Trophoblast cell (in vitro differentiated cells and primary cell): ENCODE measurements at regions not wholly inside any gene's neighbourhood (a gene's known extent, or its start where the extent isn't known, plus 50 kb on each side); places are given as distances from the start of the nearest gene placed in this dataset.

Experiments
- DNase-seq, 2 donors: peaks; one replicate each; pipeline ENCODE4 v3.0.0-alpha.2; 2016
- H2AFZ ChIP-seq: 2 replicates; pipeline ENCODE4 v1.6.1; 2013; ENCODE audit warnings: low read length, moderate library complexity, mild to moderate bottlenecking; ENCODE audit not compliant: insufficient read depth, poor library complexity
- H2AK5ac ChIP-seq: 2 replicates; pipeline ENCODE4 v1.6.1; 2013; ENCODE audit warnings: mild to moderate bottlenecking, low read length
- H2BK120ac ChIP-seq: 2 replicates; pipeline ENCODE4 v1.6.1; 2013; ENCODE audit warnings: low read length, mild to moderate bottlenecking, moderate library complexity; ENCODE audit not compliant: insufficient read depth, poor library complexity
- H2BK12ac ChIP-seq: 2 replicates; pipeline ENCODE4 v1.6.1; 2013; ENCODE audit warnings: mild to moderate bottlenecking, low read length, moderate library complexity
- H2BK5ac ChIP-seq: 2 replicates; pipeline ENCODE4 v1.6.1; 2013; ENCODE audit warnings: low read length, low read depth, moderate library complexity, mild to moderate bottlenecking; ENCODE audit not compliant: poor library complexity
- H3K14ac ChIP-seq: 2 replicates; pipeline ENCODE4 v1.6.1; 2013; ENCODE audit warnings: mild to moderate bottlenecking, low read length
- H3K18ac ChIP-seq: 2 replicates; pipeline ENCODE4 v1.6.1; 2013; ENCODE audit warnings: mild to moderate bottlenecking, low read length
- H3K23ac ChIP-seq: 2 replicates; pipeline ENCODE4 v1.6.1; 2013; ENCODE audit warnings: low read length
- H3K27ac ChIP-seq: 2 replicates; pipeline ENCODE4 v1.5.1; 2013; ENCODE audit warnings: low read depth, mild to moderate bottlenecking, inconsistent platforms, low read length, moderate library complexity
- H3K27me3 ChIP-seq: 2 replicates; pipeline ENCODE4 v1.6.1; 2013; ENCODE audit warnings: inconsistent platforms, mild to moderate bottlenecking, low read length, moderate library complexity; ENCODE audit not compliant: insufficient read depth
- H3K36me3 ChIP-seq, 2 experiments: 1 replicate in 1 of 2; 2 replicates in 1 of 2; pipeline ENCODE4 v1.6.1; 2013; ENCODE audit warnings: low read length in 2 of 2, mild to moderate bottlenecking in 2 of 2, moderate library complexity in 1 of 2; ENCODE audit not compliant: insufficient read depth in 2 of 2, control insufficient read depth in 1 of 2
- H3K4ac ChIP-seq: 2 replicates; pipeline ENCODE4 v1.6.1; 2013; ENCODE audit warnings: low read depth, mild to moderate bottlenecking, low read length, moderate library complexity
- H3K4me1 ChIP-seq, 2 experiments: 1 replicate in 1 of 2; 2 replicates in 1 of 2; pipeline ENCODE4 v1.6.1; 2013; ENCODE audit warnings: low read length in 2 of 2, mild to moderate bottlenecking in 2 of 2, moderate library complexity in 1 of 2; ENCODE audit not compliant: insufficient read depth in 2 of 2, control insufficient read depth in 1 of 2
- H3K4me2 ChIP-seq: 2 replicates; pipeline ENCODE4 v1.6.1; 2013; ENCODE audit warnings: inconsistent platforms, mild to moderate bottlenecking, low read length, moderate library complexity
- H3K4me3 ChIP-seq: 2 replicates; pipeline ENCODE4 v1.5.1; 2013; ENCODE audit warnings: mild to moderate bottlenecking, low read depth, low read length, inconsistent platforms
- H3K79me1 ChIP-seq: one replicate; pipeline ENCODE4 v1.6.1; 2013; ENCODE audit warnings: low read length
- H3K79me2 ChIP-seq: 2 replicates; pipeline ENCODE4 v1.6.1; 2013; ENCODE audit warnings: low read length, mild to moderate bottlenecking; ENCODE audit not compliant: control insufficient read depth, insufficient read depth, poor library complexity
- H3K9ac ChIP-seq: 2 replicates; pipeline ENCODE4 v1.6.1; 2013; ENCODE audit warnings: mild to moderate bottlenecking, low read length
- H3K9me3 ChIP-seq: 2 replicates; pipeline ENCODE4 v1.6.1; 2013; ENCODE audit warnings: low read depth, mild to moderate bottlenecking, control low read depth, inconsistent platforms, low read length; ENCODE audit not compliant: insufficient read depth
- H4K12ac ChIP-seq: 2 replicates; pipeline ENCODE4 v1.6.1; 2013; ENCODE audit warnings: low read depth, mild to moderate bottlenecking, low read length, moderate library complexity
- H4K8ac ChIP-seq: 2 replicates; pipeline ENCODE4 v1.6.1; 2013; ENCODE audit warnings: low read depth, mild to moderate bottlenecking, low read length, moderate library complexity
- H4K91ac ChIP-seq: one replicate; pipeline ENCODE4 v1.6.1; 2013; ENCODE audit warnings: low read depth, mild to moderate bottlenecking, low read length, moderate library complexity
- WGBS: extraction: QIAGEN DNeasy Blood & Tissue Kit; methylation state at CpG from one replicate; pipeline ENCODE4 v1.1.7; 2013; ENCODE audit warnings: missing lambda C conversion rate; ENCODE audit not compliant: insufficient read length, insufficient coverage; ENCODE audit errors: extremely low coverage; 5-methylcytosine and 5-hydroxymethylcytosine counted together

- Histone ChIP-seq H3K14ac (no peak overlapping the region), H3K18ac (no peak overlapping the region), H3K9me3 (no peaks in the 10 kb centered on the region), H4K8ac (no peak overlapping the region), H3K4me2 (no peak overlapping the region), H3K4me1 (no peaks in the 10 kb centered on the region), H2BK12ac (no peak overlapping the region), H3K4ac (no peak overlapping the region), H3K27me3 (no peaks in the 10 kb centered on the region), H3K79me1 (no peaks in the 10 kb centered on the region), H4K91ac (no peak overlapping the region), H2BK120ac (no peak overlapping the region), H3K4me3 (no peak overlapping the region), H4K12ac (no peak overlapping the region), H3K27ac (no peak overlapping the region), H2BK5ac (no peak overlapping the region), H2AK5ac (no peak overlapping the region), H3K23ac (no peak overlapping the region), H3K9ac (no peak overlapping the region), H2AFZ (no peak overlapping the region), H3K79me2 (no peaks in the 10 kb centered on the region), H3K36me3 (no peaks in the 10 kb centered on the region)
- DNase-seq: no peak
- WGBS: no CpG with 5 or more reads among the region's 1 CpG
Measured at GRCh38 chr4:31545755-31546154, 825.6 kb downstream of the PCDH7 start.

DNA sequence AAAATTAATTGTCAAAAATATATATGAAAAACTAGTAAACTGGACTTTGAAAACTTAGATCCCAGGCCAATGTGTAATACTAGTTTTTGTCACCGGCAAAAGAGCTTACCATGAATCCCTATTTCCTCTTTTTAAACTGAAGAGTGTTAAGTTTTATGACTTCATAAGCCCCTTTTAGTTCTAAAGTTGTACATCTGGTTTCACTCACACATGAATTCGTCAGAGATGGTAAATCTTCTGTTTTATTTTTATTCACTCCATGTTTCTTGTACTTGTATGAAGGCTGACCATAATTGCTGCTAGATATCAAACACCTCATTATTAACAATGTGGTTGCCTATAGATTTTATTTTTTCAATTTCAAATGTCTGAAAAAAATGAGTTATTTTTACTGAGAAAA is 827.9 kb downstream of the PCDH7 start:
- no peaks in the 10 kb centered on the region for H3K79me2 ChIP-seq
- no peak overlapping the region for H2BK120ac ChIP-seq
- H3K23ac ChIP-seq: no peak overlapping the region
- H2BK12ac ChIP-seq: no peak overlapping the region
- WGBS: no CpG with 5 or more reads among the region's 2 CpGs
- DNase-seq: no peak
- no peaks in the 10 kb centered on the region for H3K27me3 ChIP-seq
- no peak overlapping the region for H3K4me3 ChIP-seq
- H2AFZ ChIP-seq: no peak overlapping the region
- H2AK5ac ChIP-seq: no peak overlapping the region
- no peaks in the 10 kb centered on the region for H3K9me3 ChIP-seq
- no peak overlapping the region for H4K8ac ChIP-seq
- H3K36me3 ChIP-seq: no peaks in the 10 kb centered on the region
- no peak overlapping the region for H4K91ac ChIP-seq
- no peaks in the 10 kb centered on the region for H3K4me1 ChIP-seq
- no peak overlapping the region for H4K12ac ChIP-seq
- H3K14ac ChIP-seq: no peak overlapping the region
- H2BK5ac ChIP-seq: no peak overlapping the region
- H3K27ac ChIP-seq: no peak overlapping the region
- H3K4ac ChIP-seq: no peak overlapping the region
- no peak overlapping the region for H3K9ac ChIP-seq
- no peaks in the 10 kb centered on the region for H3K79me1 ChIP-seq
- no peak overlapping the region for H3K4me2 ChIP-seq
- no peak overlapping the region for H3K18ac ChIP-seq

GRCh38 chr4:31548823-31549222 is 828.7 kb downstream of the PCDH7 start:
- H3K79me1 ChIP-seq: no peaks in the 10 kb centered on the region

DNA sequence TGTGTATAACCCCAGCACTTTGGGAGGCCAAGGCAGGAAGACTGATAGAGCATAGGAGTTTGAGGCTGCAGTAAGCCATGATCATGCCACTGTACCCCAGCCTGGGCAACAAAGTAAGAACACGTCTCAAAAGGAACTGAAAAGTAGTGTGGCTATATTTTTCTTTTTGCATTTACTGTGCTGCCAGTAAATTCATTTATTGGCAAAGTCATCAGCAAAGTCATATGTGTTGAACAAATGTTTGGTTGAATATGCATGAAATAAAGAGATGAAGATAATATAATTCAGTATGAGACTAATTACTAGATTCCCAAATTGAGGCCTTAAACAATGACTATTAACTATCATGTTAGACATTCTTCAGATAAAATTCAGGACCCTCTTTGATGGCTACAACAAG is 829.1 kb downstream of the PCDH7 start:
- no peaks in the 10 kb centered on the region for H3K27me3 ChIP-seq
- no peak overlapping the region for H3K4me3 ChIP-seq
- no peak overlapping the region for H4K91ac ChIP-seq
- no peak overlapping the region for H3K27ac ChIP-seq
- WGBS: no CpG with 5 or more reads among the region's 1 CpG
- no peak overlapping the region for H3K14ac ChIP-seq
- no peak overlapping the region for H2AK5ac ChIP-seq
- H3K18ac ChIP-seq: no peak overlapping the region
- no peaks in the 10 kb centered on the region for H3K4me1 ChIP-seq
- H2BK5ac ChIP-seq: no peak overlapping the region
- no peak overlapping the region for H2AFZ ChIP-seq
- no peak overlapping the region for H3K23ac ChIP-seq
- no peak for DNase-seq
- H2BK120ac ChIP-seq: no peak overlapping the region
- no peak overlapping the region for H4K8ac ChIP-seq
- no peak overlapping the region for H3K9ac ChIP-seq
- H3K36me3 ChIP-seq: no peaks in the 10 kb centered on the region
- H3K4ac ChIP-seq: no peak overlapping the region
- no peaks in the 10 kb centered on the region for H3K9me3 ChIP-seq
- H4K12ac ChIP-seq: no peak overlapping the region
- no peak overlapping the region for H3K4me2 ChIP-seq
- H3K79me1 ChIP-seq: no peaks in the 10 kb centered on the region
- no peak overlapping the region for H2BK12ac ChIP-seq
- no peaks in the 10 kb centered on the region for H3K79me2 ChIP-seq

More at GRCh38 chr4:31548823-31549222, 828.7 kb downstream of the PCDH7 start:
- H3K4ac ChIP-seq: no peak overlapping the region
- no peak overlapping the region for H3K4me2 ChIP-seq
- no peaks in the 10 kb centered on the region for H3K9me3 ChIP-seq
- H2BK5ac ChIP-seq: no peak overlapping the region
- no peak overlapping the region for H2BK120ac ChIP-seq
- H2AFZ ChIP-seq: no peak overlapping the region
- H3K27me3 ChIP-seq: no peaks in the 10 kb centered on the region
- H4K12ac ChIP-seq: no peak overlapping the region
- WGBS: no CpG with 5 or more reads among the region's 2 CpGs
- H4K91ac ChIP-seq: no peak overlapping the region
- H3K18ac ChIP-seq: no peak overlapping the region
- no peaks in the 10 kb centered on the region for H3K36me3 ChIP-seq
- no peak overlapping the region for H3K4me3 ChIP-seq
- no peak overlapping the region for H2AK5ac ChIP-seq
- no peak overlapping the region for H3K23ac ChIP-seq
- no peak overlapping the region for H3K27ac ChIP-seq
- no peak overlapping the region for H3K14ac ChIP-seq
- no peak overlapping the region for H2BK12ac ChIP-seq
- H3K79me2 ChIP-seq: no peaks in the 10 kb centered on the region
- H4K8ac ChIP-seq: no peak overlapping the region
- H3K4me1 ChIP-seq: no peaks in the 10 kb centered on the region
- H3K9ac ChIP-seq: no peak overlapping the region
- DNase-seq: no peak
